Adrenal gland (tissue), 9 donors: ENCODE measurements at regions not wholly inside any gene's neighbourhood (a gene's known extent, or its start where the extent isn't known, plus 50 kb on each side); places are given as distances from the start of the nearest gene placed in this dataset.

ENCODE experiments used
- DNase-seq, 7 donors: peaks; one replicate each; pipeline ENCODE4 v3.0.0-alpha.2; 2019 to 2020
- H3K27ac ChIP-seq, 5 donors: fragments of 200-600 bp; sonication (generic) in 4 of 5; 1 replicate in 3 of 5; 2 replicates in 2 of 5; pipeline versions ENCODE4 v1.5.1 to v1.8.0; 2016 to 2020; ENCODE audit warnings: mild to moderate bottlenecking in 1 of 5
- H3K27me3 ChIP-seq: fragments of 200-600 bp; 2 replicates; pipeline ENCODE4 v1.8.0; 2021
- H3K36me3 ChIP-seq, 2 donors: fragments of 200-600 bp; replicated peaks in 1 of 2; 1 replicate in 1 of 2; 2 replicates in 1 of 2; pipeline versions ENCODE4 v1.5.1 to v1.8.0; 2018 to 2022
- H3K4me1 ChIP-seq, 2 donors: fragments of 200-600 bp; replicated peaks in 1 of 2; 1 replicate in 1 of 2; 2 replicates in 1 of 2; pipeline versions ENCODE4 v1.5.1 to v1.8.0; 2018 to 2021
- H3K4me3 ChIP-seq, 4 donors: fragments of 200-600 bp; sonication (generic) in 3 of 4; one replicate each; pipeline ENCODE4 v1.5.1; 2016 to 2018
- H3K9me3 ChIP-seq, 3 donors: fragments of 200-600 bp; sonication (generic) in 1 of 3; replicated peaks in 1 of 3; 1 replicate in 2 of 3; 2 replicates in 1 of 3; pipeline versions ENCODE4 v1.5.1 to v1.8.0; 2016 to 2021
- CTCF ChIP-seq, 6 experiments: fragments of 450-650 bp in 4 of 6; fragments of 200-600 bp in 2 of 6; sonication (generic) in 1 of 6; IDR thresholded peaks; 1 replicate in 5 of 6; 2 replicates in 1 of 6; pipeline versions ENCODE4 v1.5.1 to v1.8.0; 2016 to 2021; ENCODE audit warnings: antibody characterized with exemption in 6 of 6, mild to moderate bottlenecking in 2 of 6, moderate library complexity in 1 of 6
- POLR2A ChIP-seq, 2 donors: fragments of 450-650 bp; IDR thresholded peaks; one replicate each; pipeline ENCODE4 v1.6.1; 2017; ENCODE audit warnings: antibody characterized with exemption in 2 of 2, mild to moderate bottlenecking in 2 of 2, moderate library complexity in 1 of 2
- WGBS, 4 donors: extraction: QIAGEN DNeasy Blood & Tissue Kit in 2 of 4; methylation state at CpG; one replicate each; pipeline versions ENCODE4 v1.1.5 to v1.1.7; 2013 to 2017; 5-methylcytosine and 5-hydroxymethylcytosine counted together
- intact Hi-C, 2 donors: fragments of 100-400 bp; cut with DNase I; formaldehyde crosslinking; loops; one replicate each; pipeline versions ENCODE4 v1.14.1 to v1.15.0; 2022 to 2023
- donor health status: healthy with polysubstance abuse.
- donor health status: Bipolar disorder and iron deficiency.
- donor health status: DM: yes; HTN: yes; CAD: no.
- donor health status: DM: no; HTN: no; CAD: no.
- donor health status: DM: no; HTN: no; CAD: no.

GRCh38 chr2:14354231-14354630 is 278.3 kb upstream of the LRATD1 start:
- intact Hi-C loops, result no loop called here
- H3K27me3 ChIP-seq, result no peaks in the 10 kb centered on the region
- DNase-seq, result no peak
- no peaks in the 10 kb centered on the region for H3K9me3 ChIP-seq
- H3K4me3 ChIP-seq, result no peak overlapping the region
- TF ChIP-seq CTCF (IDR thresholded peaks at IDR 0.05) (no peak), POLR2A (IDR thresholded peaks at IDR 0.05) (no peak)
- WGBS, 4 donors, result 83 to 86% (median 85%) methylated on average over 3 of the region's 3 CpGs
- no peaks in the 10 kb centered on the region for H3K4me1 ChIP-seq
- no peaks in the 10 kb centered on the region for H3K36me3 ChIP-seq
- H3K27ac ChIP-seq, result no peak overlapping the region

DNA sequence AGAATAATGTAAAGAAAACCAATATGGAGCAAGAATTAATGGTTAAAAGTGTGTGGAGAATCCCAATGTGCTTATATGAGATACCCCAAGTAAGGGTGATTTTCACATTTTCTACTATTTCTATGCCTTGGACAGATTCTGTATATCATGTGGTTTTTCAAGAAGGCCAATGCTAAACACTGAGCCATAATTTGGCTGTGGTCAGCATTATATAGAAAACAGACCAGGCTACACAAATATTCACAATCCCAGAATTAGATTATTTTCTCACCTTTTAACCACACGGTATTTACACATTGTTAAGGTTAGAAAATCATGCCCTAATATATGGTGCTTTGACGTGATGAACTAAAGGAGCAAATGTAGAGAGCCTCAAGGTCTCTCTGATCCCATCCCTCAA is 277.4 kb upstream of the LRATD1 start:
- WGBS, 4 donors, result 60 to 64% (median 61%) methylated on average over 2 of the region's 2 CpGs

GRCh38 chr2:14358339-14358738 is 274.2 kb upstream of the LRATD1 start:
- no peaks in the 10 kb centered on the region for H3K9me3 ChIP-seq
- 78 to 87% (median 82%) methylated on average over 5 of the region's 5 CpGs for WGBS, 4 donors
- H3K27ac ChIP-seq, result no peak overlapping the region
- no peak for DNase-seq
- H3K4me3 ChIP-seq, result no peak overlapping the region
- intact Hi-C loops, result no loop called here
- H3K36me3 ChIP-seq, result no peaks in the 10 kb centered on the region
- no peaks in the 10 kb centered on the region for H3K4me1 ChIP-seq
- TF ChIP-seq POLR2A (IDR thresholded peaks at IDR 0.05) (no peak), CTCF (IDR thresholded peaks at IDR 0.05) (no peak)
- H3K27me3 ChIP-seq, result no peaks in the 10 kb centered on the region

More for the DNA sequence above, 277.4 kb upstream of the LRATD1 start:
- no peaks in the 10 kb centered on the region for H3K36me3 ChIP-seq
- TF ChIP-seq CTCF (IDR thresholded peaks at IDR 0.05) (no peak), POLR2A (IDR thresholded peaks at IDR 0.05) (no peak)
- no peak overlapping the region for H3K27ac ChIP-seq
- no peaks in the 10 kb centered on the region for H3K9me3 ChIP-seq
- H3K4me3 ChIP-seq, result no peak overlapping the region
- DNase-seq, result no peak
- H3K4me1 ChIP-seq, result no peaks in the 10 kb centered on the region
- no peaks in the 10 kb centered on the region for H3K27me3 ChIP-seq
- intact Hi-C loops, result no loop called here

GRCh38 chr2:14358774-14359173 is 273.7 kb upstream of the LRATD1 start:
- Histone ChIP-seq H3K9me3 (no peaks in the 10 kb centered on the region), H3K4me3 (no peak overlapping the region), H3K36me3 (no peaks in the 10 kb centered on the region), H3K27me3 (no peaks in the 10 kb centered on the region), H3K4me1 (no peaks in the 10 kb centered on the region), H3K27ac (no peak overlapping the region)
- intact Hi-C loops, result no loop called here
- TF ChIP-seq POLR2A (IDR thresholded peaks at IDR 0.05) (no peak), CTCF (IDR thresholded peaks at IDR 0.05) (no peak)
- no peak for DNase-seq
- WGBS, 4 donors, result 76 to 89% (median 85%) methylated on average over 6 of the region's 6 CpGs
